Right renal cortex interstitium (tissue), 3 donors: ENCODE measurements at regions not wholly inside any gene's neighbourhood (a gene's known extent, or its start where the extent isn't known, plus 50 kb on each side); places are given as distances from the start of the nearest gene placed in this dataset.
"Not testable (repeated sequence)": the region's sequence is repeated elsewhere in the genome, so short reads cannot be mapped to it uniquely, and the experiment has no call there.

ENCODE experiments used
- DNase-seq, 3 donors: peaks; one replicate each; pipeline ENCODE4 v3.0.0-alpha.2; 2013; ENCODE audit warnings: low read depth in 3 of 3, low spot score in 2 of 3

GRCh38 chr2:89786642-89787041 is 1095.2 kb downstream of the RPIA start:
- not testable (repeated sequence) for DNase-seq

DNA sequence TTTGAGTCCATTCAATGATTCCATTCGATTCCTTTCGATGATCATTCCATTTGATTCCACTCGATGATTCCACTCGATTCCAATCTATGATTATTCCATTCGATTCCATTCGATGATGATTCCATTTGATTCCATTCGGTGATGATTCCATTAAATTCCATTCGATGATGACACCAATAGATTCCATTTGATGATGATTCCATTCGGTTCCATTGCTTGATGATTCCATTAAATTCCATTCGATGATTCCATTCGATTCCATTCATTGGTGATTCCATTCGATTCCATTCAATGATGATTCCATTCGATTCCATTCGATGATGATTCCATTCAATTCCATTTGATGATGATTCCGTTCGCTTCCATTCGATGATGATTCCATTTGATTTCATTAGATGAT is 1104.1 kb downstream of the RPIA start:
- DNase-seq, result not testable (repeated sequence)

DNA sequence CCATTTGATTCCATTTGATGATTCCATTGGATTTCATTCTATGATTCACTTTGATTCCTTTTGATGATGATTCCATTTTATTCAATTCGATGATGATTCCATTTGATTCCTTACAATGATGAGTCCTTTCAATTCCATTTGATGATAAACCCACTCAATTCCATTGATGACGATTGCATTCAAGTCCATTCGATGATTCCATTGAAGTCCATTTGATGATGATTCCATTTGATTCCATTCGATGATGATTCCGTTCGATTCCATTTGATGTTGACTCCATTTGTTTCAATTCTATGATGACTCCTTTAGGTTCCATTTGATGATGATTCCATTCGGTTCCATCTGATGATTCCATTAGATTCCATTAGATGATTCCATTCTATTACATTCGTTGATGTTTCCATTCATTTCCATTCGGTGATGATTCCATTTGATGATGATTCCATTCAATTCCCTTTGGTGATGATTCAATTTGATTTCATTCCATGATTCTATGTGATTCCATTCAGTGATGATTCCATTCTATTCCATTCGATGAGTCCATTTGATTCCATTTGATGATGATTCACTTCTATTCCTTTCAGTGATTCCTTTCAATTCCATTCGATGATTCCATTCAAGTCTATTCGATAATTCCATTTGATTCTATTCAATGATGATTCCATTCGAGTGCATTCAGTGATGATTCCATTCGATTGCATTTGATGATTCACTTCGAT is 1106.0 kb downstream of the RPIA start:
- DNase-seq, result no peak

GRCh38 chr2:89801207-89801606 is 1109.7 kb downstream of the RPIA start:
- not testable (repeated sequence) for DNase-seq

- not testable (repeated sequence) for DNase-seq
Observed at GRCh38 chr2:89806363-89806762, 1114.9 kb downstream of the RPIA start.

GRCh38 chr2:89811295-89811694 is 1119.8 kb downstream of the RPIA start:
- DNase-seq, result no peak

GRCh38 chr2:89811910-89812309 is 1120.4 kb downstream of the RPIA start:
- DNase-seq, result not testable (repeated sequence)

DNA sequence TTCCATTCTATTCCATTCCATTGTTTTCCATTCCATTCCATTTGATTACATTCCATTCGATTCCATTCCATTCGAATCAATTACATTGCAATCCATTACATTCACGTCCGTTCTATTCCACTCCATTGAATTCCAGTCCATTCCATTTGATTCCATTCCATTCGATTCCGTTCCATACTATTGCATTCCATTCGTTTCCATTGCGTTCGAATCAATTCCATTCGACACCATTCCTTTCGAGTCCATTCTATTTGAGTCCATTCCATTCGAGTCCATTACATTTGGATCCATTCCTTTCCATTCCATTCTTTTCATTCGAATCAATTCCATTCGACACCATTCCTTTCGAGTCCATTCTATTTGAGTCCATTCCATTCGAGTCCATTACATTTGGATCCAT is 1122.9 kb downstream of the RPIA start:
- not testable (repeated sequence) for DNase-seq

- no peak for DNase-seq
Observed at GRCh38 chr2:89818873-89819272, 1127.4 kb downstream of the RPIA start.

GRCh38 chr2:89819809-89820208 is 1128.3 kb downstream of the RPIA start:
- DNase-seq, result no peak

- DNase-seq, result no peak
Observed at GRCh38 chr2:89820248-89820647, 1128.8 kb downstream of the RPIA start.

- DNase-seq, result no peak
Observed at GRCh38 chr2:89821455-89821945, 1130.0 kb downstream of the RPIA start.

DNA sequence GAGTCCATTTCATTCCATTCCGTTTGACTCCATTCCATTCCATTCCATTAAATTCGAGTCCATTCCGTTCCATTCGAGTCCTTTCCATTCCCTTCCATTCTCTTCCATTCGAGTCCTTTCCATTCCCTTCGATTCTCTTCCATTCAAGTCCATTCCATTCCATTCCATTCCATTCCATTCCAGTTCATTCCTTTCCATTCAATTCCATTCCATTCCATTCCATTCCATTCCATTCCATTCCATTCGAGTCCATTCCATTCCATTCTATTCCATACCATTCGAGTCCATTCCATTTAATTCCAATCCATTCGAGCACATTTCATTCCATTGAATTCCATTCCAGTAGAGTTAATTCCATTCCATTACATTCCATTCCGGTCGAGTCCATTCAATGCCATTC is 1130.9 kb downstream of the RPIA start:
- DNase-seq, result not testable (repeated sequence)

DNA sequence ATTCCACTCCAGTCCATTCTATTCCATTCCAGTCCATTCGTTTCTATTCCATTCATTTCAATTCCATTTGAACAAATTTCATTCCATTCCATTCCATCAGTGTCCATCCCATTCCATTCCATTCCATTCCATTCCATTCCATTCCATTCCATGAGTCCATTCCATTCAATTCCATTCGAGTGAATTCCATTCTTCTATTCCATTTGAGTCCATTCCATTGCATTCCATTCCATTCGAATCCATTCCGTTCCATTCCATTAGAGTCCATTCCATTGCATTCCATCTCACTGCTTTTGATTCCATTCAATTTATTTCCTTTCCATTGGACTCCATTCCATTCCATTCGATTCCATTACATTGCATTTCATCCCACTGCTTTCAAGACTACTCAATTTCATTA is 1132.1 kb downstream of the RPIA start:
- no peak for DNase-seq

GRCh38 chr2:89825034-89825433 is 1133.6 kb downstream of the RPIA start:
- DNase-seq, result no peak

GRCh38 chr2:89826741-89827140 is 1135.3 kb downstream of the RPIA start:
- DNase-seq, result not testable (repeated sequence)

DNA sequence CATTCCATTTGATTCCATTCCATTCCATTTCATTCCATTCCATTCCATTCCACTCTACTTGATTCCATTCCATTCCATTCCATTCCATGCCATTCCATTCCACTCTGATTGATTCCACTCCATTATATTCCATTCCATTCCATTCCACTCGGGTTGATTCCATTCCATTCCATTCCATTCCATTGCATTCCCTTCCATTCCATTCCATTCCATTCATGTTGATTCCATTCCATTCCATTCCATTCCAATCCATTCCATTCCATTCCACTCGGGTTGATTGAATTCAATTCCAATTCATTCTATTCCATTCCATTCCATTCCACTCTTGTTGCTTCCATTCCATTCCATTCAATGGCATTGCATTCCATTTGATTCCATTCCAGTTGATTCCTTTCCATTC is 1136.4 kb downstream of the RPIA start:
- not testable (repeated sequence) for DNase-seq

DNA sequence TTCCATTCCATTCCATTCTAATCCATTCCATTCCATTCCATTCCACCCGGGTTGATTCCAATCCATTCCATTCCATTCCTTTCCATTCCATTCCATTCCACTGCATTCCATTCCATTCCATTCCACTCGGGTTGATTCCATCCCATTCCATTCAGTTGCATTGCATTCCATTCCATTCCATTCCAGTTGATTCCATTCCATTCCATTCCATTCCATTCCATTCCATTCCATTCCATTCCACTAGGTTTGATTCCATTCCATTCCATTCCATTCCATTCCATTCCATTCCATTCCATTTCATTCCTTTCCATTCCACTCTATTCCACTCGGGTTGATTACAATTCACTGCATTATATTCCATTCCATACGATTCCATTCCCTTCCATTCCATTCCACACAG is 1136.9 kb downstream of the RPIA start:
- not testable (repeated sequence) for DNase-seq

GRCh38 chr2:89828961-89829631 is 1137.6 kb downstream of the RPIA start:
- not testable (repeated sequence) for DNase-seq

- DNase-seq, result no peak
Observed at GRCh38 chr2:89829828-89830227, 1138.4 kb downstream of the RPIA start.

- DNase-seq, result not testable (repeated sequence)
Observed at GRCh38 chr2:89830341-89831218, 1139.1 kb downstream of the RPIA start.
